Astrocyte (in vitro differentiated cells and primary cell): ENCODE measurements at regions not wholly inside any gene's neighbourhood (a gene's known extent, or its start where the extent isn't known, plus 50 kb on each side); places are given as distances from the start of the nearest gene placed in this dataset.

Experiments used
- DNase-seq: peaks from one replicate; pipeline ENCODE4 v3.0.0-alpha.2; 2010; ENCODE audit warnings: low read depth
- FAIRE-seq: peaks from 2 replicates; lab custom pipeline; 2011; peaks lifted over from hg19 to GRCh38; lab: Jason Lieb, UNC
- H2AFZ ChIP-seq: 2 replicates; pipeline ENCODE4 v1.6.0; 2012; ENCODE audit warnings: low read depth, low read length, inconsistent platforms
- H3K27ac ChIP-seq: 2 replicates; pipeline ENCODE4 v1.5.1; 2011; ENCODE audit warnings: low read depth, low read length, inconsistent platforms
- H3K27me3 ChIP-seq: 2 replicates; pipeline ENCODE4 v1.6.0; 2011; ENCODE audit warnings: low read length, inconsistent platforms; ENCODE audit not compliant: insufficient read depth
- H3K36me3 ChIP-seq: 2 replicates; pipeline ENCODE4 v1.5.1; 2011; ENCODE audit warnings: low read length, inconsistent platforms; ENCODE audit not compliant: insufficient read depth
- H3K4me1 ChIP-seq: 2 replicates; pipeline ENCODE4 v1.5.1; 2011; ENCODE audit warnings: low read length, inconsistent platforms; ENCODE audit not compliant: insufficient read depth
- H3K4me2 ChIP-seq: 2 replicates; pipeline ENCODE4 v1.6.0; 2012; ENCODE audit warnings: low read length, inconsistent platforms
- H3K4me3 ChIP-seq: 2 replicates; pipeline ENCODE4 v1.5.1; 2011; ENCODE audit warnings: low read depth, mild to moderate bottlenecking, low read length, inconsistent platforms; ENCODE audit not compliant: insufficient read depth
- H3K79me2 ChIP-seq: 2 replicates; pipeline ENCODE4 v1.6.0; 2012; ENCODE audit warnings: mild to moderate bottlenecking, low read length, inconsistent platforms; ENCODE audit not compliant: insufficient read depth
- H3K9ac ChIP-seq: 2 replicates; pipeline ENCODE4 v1.6.0; 2012; ENCODE audit warnings: mild to moderate bottlenecking, low read length, inconsistent platforms
- H3K9me3 ChIP-seq: 2 replicates; pipeline ENCODE4 v1.5.1; 2012; ENCODE audit warnings: low read depth, mild to moderate bottlenecking, low read length, inconsistent platforms; ENCODE audit not compliant: insufficient read depth
- H4K20me1 ChIP-seq: 2 replicates; pipeline ENCODE4 v1.6.0; 2012; ENCODE audit warnings: low read length, inconsistent platforms; ENCODE audit not compliant: insufficient read depth
- H3K27ac Mint-ChIP-seq: one replicate; pipeline ENCODE4 v1.8.0; 2021; ENCODE audit warnings: mild to moderate bottlenecking, mixed read lengths; ENCODE audit not compliant: unreplicated experiment
- H3K27me3 Mint-ChIP-seq: one replicate; pipeline ENCODE4 v1.8.0; 2021; ENCODE audit warnings: low read depth, mixed read lengths; ENCODE audit not compliant: unreplicated experiment
- H3K36me3 Mint-ChIP-seq: one replicate; pipeline ENCODE4 v1.8.0; 2021; ENCODE audit warnings: low read depth, mixed read lengths; ENCODE audit not compliant: unreplicated experiment
- H3K4me1 Mint-ChIP-seq: one replicate; pipeline ENCODE4 v1.8.0; 2021; ENCODE audit warnings: low read depth, mixed read lengths; ENCODE audit not compliant: unreplicated experiment
- H3K4me3 Mint-ChIP-seq: one replicate; pipeline ENCODE4 v1.8.0; 2021; ENCODE audit warnings: mild to moderate bottlenecking, moderate library complexity, mixed read lengths; ENCODE audit not compliant: unreplicated experiment
- H3K9me3 Mint-ChIP-seq: one replicate; pipeline ENCODE4 v1.8.0; 2021; ENCODE audit warnings: mild to moderate bottlenecking, mixed read lengths; ENCODE audit not compliant: unreplicated experiment
- CTCF ChIP-seq: IDR thresholded peaks from 2 replicates; pipeline ENCODE4 v1.5.1; 2011; ENCODE audit warnings: low read depth, mild to moderate bottlenecking, inconsistent platforms, low read length, moderate library complexity; ENCODE audit not compliant: insufficient read depth
- EZH2 ChIP-seq: IDR thresholded peaks from 2 replicates; pipeline ENCODE4 v1.6.1; 2012; ENCODE audit warnings: mild to moderate bottlenecking, low read length, inconsistent platforms; ENCODE audit not compliant: insufficient read depth

GRCh38 chr21:16004523-16004922, 274.7 kb downstream of the USP25 start:
- H3K4me2 ChIP-seq = no peak overlapping the region
- H3K4me3 ChIP-seq = no peak overlapping the region
- H3K4me1 ChIP-seq = no peaks in the 10 kb centered on the region
- no peaks in the 10 kb centered on the region for H3K9me3 ChIP-seq
- H3K27me3 ChIP-seq = no peaks in the 10 kb centered on the region
- Mint-ChIP-seq H3K4me3 (no peak overlapping the region), H3K36me3 (no peaks in the 10 kb centered on the region), H3K27me3 (no peaks in the 10 kb centered on the region), H3K4me1 (no peaks in the 10 kb centered on the region), H3K27ac (no peak overlapping the region), H3K9me3 (no peaks in the 10 kb centered on the region)
- FAIRE-seq = no peak
- H3K36me3 ChIP-seq = no peaks in the 10 kb centered on the region
- no peak for DNase-seq
- H3K9ac ChIP-seq = no peak overlapping the region
- H4K20me1 ChIP-seq = no peaks in the 10 kb centered on the region
- no peak overlapping the region for H3K27ac ChIP-seq
- TF ChIP-seq EZH2 = no peak
- TF ChIP-seq CTCF = no peak
- H2AFZ ChIP-seq = no peak overlapping the region
- no peaks in the 10 kb centered on the region for H3K79me2 ChIP-seq

GRCh38 chr21:16005996-16006395, 276.2 kb downstream of the USP25 start:
- TF ChIP-seq CTCF (no peak), EZH2 (no peak)
- Histone ChIP-seq H3K9me3 (no peaks in the 10 kb centered on the region), H3K79me2 (no peaks in the 10 kb centered on the region), H3K4me3 (no peak overlapping the region), H3K9ac (no peak overlapping the region), H3K4me1 (no peaks in the 10 kb centered on the region), H3K36me3 (no peaks in the 10 kb centered on the region), H3K27me3 (no peaks in the 10 kb centered on the region), H2AFZ (no peak overlapping the region), H3K27ac (no peak overlapping the region), H4K20me1 (no peaks in the 10 kb centered on the region), H3K4me2 (no peak overlapping the region)
- Mint-ChIP-seq H3K36me3 (no peaks in the 10 kb centered on the region), H3K4me3 (no peak overlapping the region), H3K9me3 (peaks cover 2% of the 10 kb centered on the region), H3K4me1 (no peaks in the 10 kb centered on the region), H3K27ac (no peak overlapping the region), H3K27me3 (no peaks in the 10 kb centered on the region)
- DNase-seq = no peak
- no peak for FAIRE-seq

- Histone ChIP-seq H3K36me3 (no peaks in the 10 kb centered on the region), H4K20me1 (no peaks in the 10 kb centered on the region), H3K4me1 (no peaks in the 10 kb centered on the region), H3K4me3 (no peak overlapping the region), H3K79me2 (no peaks in the 10 kb centered on the region), H3K27ac (no peak overlapping the region), H3K9ac (no peak overlapping the region), H3K9me3 (no peaks in the 10 kb centered on the region), H3K27me3 (no peaks in the 10 kb centered on the region), H3K4me2 (no peak overlapping the region), H2AFZ (no peak overlapping the region)
- H3K9me3 Mint-ChIP-seq = peaks cover 11% of the 10 kb centered on the region
- FAIRE-seq (no peak), DNase-seq (no peak)
- TF ChIP-seq CTCF = no peak
- no peak for TF ChIP-seq EZH2
- no peak overlapping the region for H3K27ac Mint-ChIP-seq
- no peak overlapping the region for H3K4me3 Mint-ChIP-seq
- H3K4me1 Mint-ChIP-seq = no peaks in the 10 kb centered on the region
- H3K27me3 Mint-ChIP-seq = no peaks in the 10 kb centered on the region
- H3K36me3 Mint-ChIP-seq = no peaks in the 10 kb centered on the region
These were observed 278.2 kb downstream of the USP25 start for GRCh38 chr21:16007943-16008342.
